ENCODE measurements at regions not wholly inside any gene's neighbourhood (a gene's known extent, or its start where the extent isn't known, plus 50 kb on each side); places are given as distances from the start of the nearest gene placed in this dataset.

DNA sequence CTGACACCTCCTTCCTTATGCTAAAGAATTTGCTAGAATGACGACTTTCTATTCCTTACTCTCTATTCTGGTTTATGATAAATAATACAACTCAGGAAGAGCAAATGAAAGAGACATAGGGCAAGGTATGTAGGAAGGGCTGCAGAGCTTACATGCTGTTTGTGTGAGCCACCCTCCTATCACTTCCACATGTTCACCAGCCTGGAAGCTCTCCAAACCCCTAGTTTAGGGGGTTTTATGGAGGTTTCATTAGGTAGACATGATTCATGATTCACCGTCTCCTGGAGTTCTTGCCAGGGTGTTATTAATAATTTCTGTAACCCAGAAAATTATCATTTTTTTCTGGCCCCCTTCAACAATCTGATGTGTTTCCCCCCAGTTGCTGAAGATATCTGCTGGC, 172.1 kb upstream of the COL8A1 start:
- H3K9ac ChIP-seq (ENCODE audit: insufficient read depth, low read depth, low read length) = no peak overlapping the region
- no peaks in the 10 kb centered on the region for H3K4me1 ChIP-seq (ENCODE audit: insufficient read depth, low read length)
- H4K20me1 ChIP-seq (ENCODE audit: insufficient read depth, low read length) = no peaks in the 10 kb centered on the region
- POLR2A ChIA-PET = no interaction called here
- H2AFZ ChIP-seq (ENCODE audit: low read length) = no peak overlapping the region
- H3K79me2 ChIP-seq (ENCODE audit: insufficient read depth, low read length) = no peaks in the 10 kb centered on the region
- CTCF ChIA-PET (ENCODE audit: low intra/inter-chr PET ratio, low total read pairs) = no interaction called here
- H3K36me3 ChIP-seq (replicated peaks in 1 of 2; ENCODE audit: control insufficient read depth in 1 of 2, insufficient read depth in 2 of 2, low read length in 2 of 2) = no peaks in the 10 kb centered on the region
- no peak overlapping the region for H3K27ac ChIP-seq (ENCODE audit: extremely low read length, insufficient read depth, low read length)
- in situ Hi-C loops (cut with HindIII; ENCODE audit: extremely low pct_ligation_motif_present, low pct_unique_long_range_greater_than_20kb) (no loop called here), intact Hi-C loops (cut with micrococcal nuclease; ENCODE audit: unreplicated experiment) (no loop called here)
- DNase-seq (ENCODE audit: low spot score) (no peak), ATAC-seq (no peak), FAIRE-seq (no peak)
- BruUV-seq (replicated peaks) = no TSS peak
- TF ChIP-seq, protein P1, sequence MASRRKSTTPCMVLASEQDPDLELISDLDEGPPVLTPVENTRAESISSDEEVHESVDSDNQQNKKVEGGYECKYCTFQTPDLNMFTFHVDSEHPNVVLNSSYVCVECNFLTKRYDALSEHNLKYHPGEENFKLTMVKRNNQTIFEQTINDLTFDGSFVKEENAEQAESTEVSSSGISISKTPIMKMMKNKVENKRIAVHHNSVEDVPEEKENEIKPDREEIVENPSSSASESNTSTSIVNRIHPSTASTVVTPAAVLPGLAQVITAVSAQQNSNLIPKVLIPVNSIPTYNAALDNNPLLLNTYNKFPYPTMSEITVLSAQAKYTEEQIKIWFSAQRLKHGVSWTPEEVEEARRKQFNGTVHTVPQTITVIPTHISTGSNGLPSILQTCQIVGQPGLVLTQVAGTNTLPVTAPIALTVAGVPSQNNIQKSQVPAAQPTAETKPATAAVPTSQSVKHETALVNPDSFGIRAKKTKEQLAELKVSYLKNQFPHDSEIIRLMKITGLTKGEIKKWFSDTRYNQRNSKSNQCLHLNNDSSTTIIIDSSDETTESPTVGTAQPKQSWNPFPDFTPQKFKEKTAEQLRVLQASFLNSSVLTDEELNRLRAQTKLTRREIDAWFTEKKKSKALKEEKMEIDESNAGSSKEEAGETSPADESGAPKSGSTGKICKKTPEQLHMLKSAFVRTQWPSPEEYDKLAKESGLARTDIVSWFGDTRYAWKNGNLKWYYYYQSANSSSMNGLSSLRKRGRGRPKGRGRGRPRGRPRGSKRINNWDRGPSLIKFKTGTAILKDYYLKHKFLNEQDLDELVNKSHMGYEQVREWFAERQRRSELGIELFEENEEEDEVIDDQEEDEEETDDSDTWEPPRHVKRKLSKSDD (CRISPR knock-in tag; IDR thresholded peaks at IDR 0.05; ENCODE audit: low read depth) = no peak
- no peak for TF ChIP-seq ARID2 (CRISPR knock-in tag; IDR thresholded peaks at IDR 0.05; ENCODE audit: borderline replicate concordance)
- TF ChIP-seq ZNF441 (CRISPR knock-in tag; IDR thresholded peaks at IDR 0.05; ENCODE audit: borderline replicate concordance) = no peak
- TF ChIP-seq HDAC2 (CRISPR knock-in tag; IDR thresholded peaks at IDR 0.05) = no peak
- TF ChIP-seq ETV6 (CRISPR knock-in tag; conservative IDR thresholded peaks at IDR 0.05) = no peak
- TF ChIP-seq MTF1 (CRISPR knock-in tag; IDR thresholded peaks at IDR 0.05) = no peak
- no peak for TF ChIP-seq ZNF589 (CRISPR knock-in tag; conservative IDR thresholded peaks at IDR 0.05)
- no peak for TF ChIP-seq POLR2AphosphoS2 (IDR thresholded peaks at IDR 0.05; ENCODE audit: low read depth, low read length)
- TF ChIP-seq ZNF883 (CRISPR knock-in tag; IDR thresholded peaks at IDR 0.05; ENCODE audit: not compliant biosample characterization) = no peak
- no peak for TF ChIP-seq NRL (CRISPR knock-in tag; IDR thresholded peaks at IDR 0.05; ENCODE audit: borderline replicate concordance)
- no peak for TF ChIP-seq NCOA2 (CRISPR knock-in tag; IDR thresholded peaks at IDR 0.05)
- no peak for TF ChIP-seq RCOR2 (CRISPR knock-in tag; IDR thresholded peaks at IDR 0.05)
- TF ChIP-seq ZFP90 (CRISPR knock-in tag; IDR thresholded peaks at IDR 0.05; ENCODE audit: borderline replicate concordance) = no peak
- no peak for TF ChIP-seq ONECUT2 (CRISPR knock-in tag; IDR thresholded peaks at IDR 0.05)
- no peak for TF ChIP-seq RELA (CRISPR knock-in tag; IDR thresholded peaks at IDR 0.05)
- no peak for TF ChIP-seq HES4 (CRISPR knock-in tag; IDR thresholded peaks at IDR 0.05; ENCODE audit: borderline replicate concordance)
- TF ChIP-seq ZNF768 (CRISPR knock-in tag; IDR thresholded peaks at IDR 0.05) = no peak
- no peaks in the 10 kb centered on the region for H3K9me3 ChIP-seq (ENCODE audit: low read length)
- 22% methylated on average over 2 of the region's 2 CpGs for WGBS (ENCODE audit: low lambda C conversion rate)
- no peaks in the 10 kb centered on the region for H3K27me3 ChIP-seq (ENCODE audit: control insufficient read depth in 1 of 2, insufficient read depth in 2 of 2, low read length in 2 of 2)
- no peak overlapping the region for H3K4me2 ChIP-seq (ENCODE audit: low read depth, low read length)
- H3K4me3 ChIP-seq (replicated peaks in 1 of 3; ENCODE audit: insufficient read depth in 1 of 3, low read depth in 2 of 3, low read length in 3 of 3) = no peak overlapping the region

Data from HepG2 (cell line).